Non-pigmented ciliary epithelial cell (primary cell): ENCODE measurements at regions not wholly inside any gene's neighbourhood (a gene's known extent, or its start where the extent isn't known, plus 50 kb on each side); places are given as distances from the start of the nearest gene placed in this dataset.
"Not testable (repeated sequence)": the region's sequence is repeated elsewhere in the genome, so short reads cannot be mapped to it uniquely, and the experiment has no call there.

Experiments
- DNase-seq: peaks from one replicate; pipeline ENCODE4 v3.0.0-alpha.2; 2010; ENCODE audit warnings: low read depth

DNA sequence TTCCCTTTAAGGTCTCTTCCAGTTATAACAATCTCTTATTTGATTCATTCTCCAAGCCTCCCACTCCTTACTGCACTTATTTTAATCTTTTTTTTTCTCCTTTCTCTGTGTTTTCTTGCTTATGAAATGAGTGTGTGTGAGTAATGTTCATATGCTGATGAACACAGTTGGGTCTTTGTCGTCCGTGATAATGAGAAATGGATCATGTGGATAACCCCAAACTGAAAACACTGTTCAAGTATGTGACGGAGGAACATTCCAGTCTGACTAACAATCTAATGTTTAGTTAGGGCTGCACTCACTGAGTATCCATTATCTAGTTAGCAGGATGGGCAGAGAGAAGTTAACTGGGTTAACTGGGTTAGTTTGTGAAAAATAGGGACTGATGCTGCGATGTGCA lies 253.1 kb upstream of the DUSP10 start:
- DNase-seq = peak; percentile 88

DNA sequence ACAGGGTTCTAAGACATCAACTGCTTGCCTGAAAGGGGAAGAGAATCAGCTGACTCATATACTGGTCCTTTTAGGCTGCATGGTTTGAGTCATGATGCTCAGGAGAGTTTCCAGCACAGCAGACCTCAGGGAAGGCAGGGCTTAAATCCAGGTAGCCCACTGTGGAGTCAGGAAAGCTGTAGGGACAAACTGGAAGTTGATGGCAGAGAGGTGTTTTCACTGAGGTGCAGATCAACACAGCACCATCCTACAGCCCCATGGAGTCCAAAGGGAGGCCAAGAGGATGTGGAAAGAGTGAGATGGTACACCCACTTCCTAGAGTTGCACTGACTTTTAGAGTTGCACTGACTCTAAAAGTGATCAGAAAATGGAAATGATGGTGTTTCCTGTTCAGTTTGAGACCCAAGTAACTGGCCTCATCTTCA lies 252.4 kb upstream of the DUSP10 start:
- DNase-seq = no peak

DNA sequence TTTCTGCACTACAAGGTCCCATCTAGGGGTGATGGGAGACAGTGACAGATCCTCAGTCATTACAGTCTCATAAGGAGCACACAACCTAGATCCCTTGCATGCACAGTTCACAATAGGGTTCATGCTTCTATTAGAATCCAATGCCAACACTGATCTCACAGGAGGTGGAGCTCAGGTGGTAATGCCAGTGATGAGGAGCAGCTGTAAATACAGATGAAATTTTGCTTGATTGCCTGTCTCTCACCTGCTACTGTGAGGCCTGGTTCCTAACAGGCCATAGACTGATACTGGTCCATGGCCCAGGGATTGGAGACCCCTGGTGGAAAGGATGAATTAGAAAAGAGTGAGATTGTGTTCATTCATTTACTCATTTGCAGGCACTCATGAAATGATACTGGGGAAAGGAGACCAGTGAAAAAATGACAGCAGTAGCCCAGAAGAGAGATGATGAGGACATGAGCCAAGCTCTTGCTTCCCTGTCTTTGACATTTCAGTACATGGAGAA lies 251.6 kb upstream of the DUSP10 start:
- no peak for DNase-seq

- DNase-seq = no peak
These were observed 250.5 kb upstream of the DUSP10 start for GRCh38 chr1:221992427-221992826.

DNA sequence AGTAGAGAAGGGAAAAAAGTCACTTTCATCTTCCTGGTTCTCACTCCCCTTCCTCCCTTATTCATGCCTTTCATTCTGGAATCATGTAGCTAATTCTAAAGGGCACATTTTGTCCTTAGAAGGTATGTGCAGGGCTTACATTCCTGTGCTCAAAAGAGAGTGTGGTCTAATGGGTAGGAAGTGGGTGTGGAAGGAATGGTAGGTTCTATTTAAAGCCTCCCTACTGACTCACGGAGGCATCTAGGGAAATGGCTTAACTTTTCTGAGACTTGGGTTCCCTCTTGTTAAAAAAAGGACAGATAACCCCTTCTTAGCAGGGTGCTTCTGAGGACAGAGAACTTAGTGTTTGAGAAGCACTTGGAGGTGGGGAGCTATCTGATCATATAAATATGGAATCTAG lies 249.3 kb upstream of the DUSP10 start:
- DNase-seq = peak; percentile 89

DNA sequence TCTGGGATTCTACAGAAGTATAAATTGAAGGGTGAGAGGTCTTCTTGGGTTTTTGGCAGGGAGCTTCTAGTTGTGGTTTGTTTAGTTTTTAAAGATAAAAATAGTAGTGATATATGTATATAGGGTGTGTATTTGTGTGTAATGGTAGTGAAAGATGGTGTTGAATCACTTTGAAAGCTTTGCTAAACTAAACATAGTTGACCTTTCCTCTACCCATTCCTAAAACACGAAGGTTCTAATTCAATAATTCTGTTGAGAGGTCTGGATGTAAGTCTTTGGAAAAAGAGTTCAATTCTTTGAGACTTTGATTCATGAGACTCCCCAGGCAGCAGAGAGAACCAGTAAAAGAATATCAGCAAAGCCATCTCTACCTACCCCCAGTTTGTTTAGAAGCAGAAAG lies 247.9 kb upstream of the DUSP10 start:
- DNase-seq = no peak

DNA sequence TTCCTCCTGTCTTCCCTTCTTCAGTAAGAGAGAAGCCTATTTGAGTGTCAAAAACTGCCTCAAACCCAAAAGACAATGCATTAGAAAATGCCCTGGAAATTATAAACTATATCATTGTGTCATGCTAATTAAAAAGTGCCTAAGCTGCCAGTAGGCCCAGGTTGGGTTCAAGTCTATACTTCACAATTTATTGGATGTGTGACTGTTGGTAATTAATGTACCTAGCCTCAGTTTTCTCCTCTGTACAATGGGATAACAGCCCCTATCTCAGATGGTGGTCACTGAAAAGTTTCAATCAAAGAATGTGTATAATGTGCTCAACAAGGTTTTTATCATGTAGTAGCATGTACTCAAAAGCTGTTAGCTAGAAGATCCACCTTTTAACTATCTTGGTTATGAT lies 246.9 kb upstream of the DUSP10 start:
- no peak for DNase-seq

DNA sequence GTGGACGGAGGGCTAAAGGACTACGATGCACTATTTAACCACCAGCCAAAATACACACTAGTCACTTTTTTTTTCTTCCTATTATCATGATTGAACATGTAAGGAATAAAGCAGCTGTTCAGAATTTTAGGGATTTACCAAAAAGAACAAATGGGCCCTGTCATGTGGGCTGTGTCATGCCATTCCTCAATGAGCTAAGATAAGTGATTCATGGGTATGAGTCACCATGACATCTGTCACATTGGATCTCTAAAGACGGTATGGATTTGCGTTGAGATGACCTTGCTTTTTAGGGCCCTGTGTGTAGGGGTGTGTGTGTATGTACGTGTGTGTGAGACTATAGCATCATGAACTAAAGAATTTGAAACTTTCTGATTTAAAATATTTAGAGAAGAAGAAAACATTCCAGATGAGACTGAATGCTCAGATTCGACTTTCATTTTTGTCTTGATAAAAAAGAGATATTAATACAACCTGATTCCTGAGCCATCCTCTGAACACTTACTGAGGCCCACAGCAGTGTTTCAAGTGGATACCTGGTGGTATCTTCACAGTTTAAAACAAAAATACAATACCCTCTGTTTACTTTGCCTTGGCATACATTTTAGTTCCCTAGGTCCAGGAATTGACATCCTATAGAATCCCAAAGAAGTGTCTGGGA lies 246.1 kb upstream of the DUSP10 start:
- DNase-seq = peak; percentile 90

GRCh38 chr1:221983444-221983843 lies 241.6 kb upstream of the DUSP10 start:
- DNase-seq = no peak

DNA sequence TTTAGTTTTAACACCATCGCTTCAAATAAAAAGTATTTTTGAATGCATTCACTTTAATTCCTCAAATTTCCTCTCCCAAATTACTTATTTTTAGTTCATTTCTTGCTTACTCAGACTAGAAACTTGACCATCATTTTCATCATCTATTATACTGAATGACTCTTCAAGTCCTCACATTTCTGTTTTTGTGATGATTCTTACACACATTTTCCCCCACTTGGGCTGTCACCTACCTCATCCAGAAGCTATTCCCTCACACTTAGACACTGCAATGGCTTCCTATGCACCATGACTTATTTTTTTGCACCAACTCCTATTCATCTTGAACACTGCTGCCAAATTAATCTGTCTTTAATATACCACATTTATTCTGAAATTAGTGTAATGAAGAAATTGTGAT lies 239.6 kb upstream of the DUSP10 start:
- DNase-seq = no peak

- DNase-seq = no peak
These were observed 237.6 kb upstream of the DUSP10 start for GRCh38 chr1:221979444-221980032.

- DNase-seq = not testable (repeated sequence)
These were observed 236.9 kb upstream of the DUSP10 start for GRCh38 chr1:221978631-221979334.

GRCh38 chr1:221973787-221974186 lies 231.9 kb upstream of the DUSP10 start:
- DNase-seq = not testable (repeated sequence)

DNA sequence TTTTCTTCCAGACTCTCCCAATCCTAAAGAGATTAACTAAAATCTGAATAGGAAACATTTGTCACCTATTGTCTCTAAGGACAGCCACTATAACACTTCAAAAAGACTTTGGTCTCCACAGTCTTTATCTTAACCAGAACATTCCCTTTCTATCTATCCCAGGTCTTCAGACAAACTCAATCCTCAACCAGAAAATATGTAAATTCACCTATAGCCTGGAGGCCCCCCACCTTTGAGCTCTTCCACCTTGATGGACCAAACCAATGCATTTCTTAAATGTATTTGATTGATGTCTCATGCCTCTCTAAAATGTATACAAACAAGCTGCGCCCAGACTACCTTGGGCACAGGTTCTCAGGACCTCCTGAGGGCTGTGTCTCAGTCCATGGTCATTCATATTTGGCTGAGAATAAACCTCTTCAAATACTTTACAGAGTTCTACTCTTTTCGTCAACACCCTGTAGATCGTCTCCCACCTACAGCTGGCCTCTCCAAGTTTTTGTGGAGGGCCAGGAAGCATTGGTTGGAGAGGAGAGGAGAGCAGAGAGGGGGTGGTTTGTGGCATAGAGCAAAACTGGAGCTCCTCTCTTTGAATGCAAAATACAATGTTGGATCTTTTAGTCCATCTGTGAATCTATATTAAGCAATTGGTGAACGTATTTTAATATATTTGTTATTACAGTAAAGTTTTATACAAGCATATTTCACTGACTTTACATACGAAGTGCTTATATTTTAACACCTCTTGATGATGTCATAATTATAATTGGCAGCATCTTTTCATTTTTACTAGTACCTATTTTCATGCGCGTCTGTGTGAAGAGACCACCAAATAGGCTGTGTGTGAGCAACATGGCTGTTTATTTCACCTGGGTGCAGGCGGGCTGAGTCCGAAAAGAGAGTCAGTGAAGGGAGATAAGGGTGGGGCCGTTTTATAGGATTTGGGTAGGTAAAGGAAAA lies 230.7 kb upstream of the DUSP10 start:
- no peak for DNase-seq

DNA sequence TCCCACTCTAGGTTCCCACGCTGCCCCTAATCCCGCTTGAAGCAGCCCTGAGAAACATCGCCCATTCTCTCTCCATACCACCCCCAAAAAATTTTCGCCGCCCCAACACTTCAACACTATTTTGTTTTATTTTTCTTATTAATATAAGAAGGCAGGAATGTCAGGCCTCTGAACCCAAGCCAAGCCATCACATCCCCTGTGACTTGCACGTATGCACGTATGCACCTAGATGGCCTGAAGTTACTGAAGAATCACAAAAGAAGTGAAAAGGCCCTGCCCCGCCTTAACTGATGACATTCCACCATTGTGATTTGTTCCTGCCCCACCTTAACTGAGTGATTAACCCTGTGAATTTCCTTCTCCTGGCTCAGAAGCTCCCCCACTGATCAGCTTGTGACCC lies 229.1 kb upstream of the DUSP10 start:
- DNase-seq = not testable (repeated sequence)

DNA sequence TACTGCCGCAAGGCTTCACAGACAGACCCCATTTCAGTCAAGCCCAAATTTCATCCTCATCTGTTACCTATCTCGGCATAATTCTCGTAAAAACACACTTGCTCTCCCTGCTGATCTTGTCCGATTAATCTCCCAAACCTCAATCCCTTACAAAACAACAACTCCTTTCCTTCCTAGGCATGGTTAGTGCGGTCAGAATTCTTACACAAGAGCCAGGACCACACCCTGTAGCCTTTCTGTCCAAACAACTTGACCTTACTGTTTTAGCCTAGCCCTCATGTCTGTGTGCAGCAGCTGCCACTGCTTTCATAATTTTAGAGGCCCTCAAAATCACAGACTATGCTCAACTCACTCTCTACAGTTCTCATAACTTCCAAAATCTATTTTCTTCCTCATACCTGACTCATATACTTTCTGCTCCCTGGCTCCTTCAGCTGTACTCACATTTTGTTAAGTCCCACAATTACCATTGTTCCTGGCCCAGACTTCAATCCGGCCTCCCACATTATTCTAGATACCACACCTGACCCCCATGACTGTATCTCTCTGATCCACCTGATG lies 227.5 kb upstream of the DUSP10 start:
- not testable (repeated sequence) for DNase-seq

- not testable (repeated sequence) for DNase-seq
These were observed 225.6 kb upstream of the DUSP10 start for GRCh38 chr1:221967538-221967937.

- not testable (repeated sequence) for DNase-seq
These were observed 225.0 kb upstream of the DUSP10 start for GRCh38 chr1:221966888-221967287.

DNA sequence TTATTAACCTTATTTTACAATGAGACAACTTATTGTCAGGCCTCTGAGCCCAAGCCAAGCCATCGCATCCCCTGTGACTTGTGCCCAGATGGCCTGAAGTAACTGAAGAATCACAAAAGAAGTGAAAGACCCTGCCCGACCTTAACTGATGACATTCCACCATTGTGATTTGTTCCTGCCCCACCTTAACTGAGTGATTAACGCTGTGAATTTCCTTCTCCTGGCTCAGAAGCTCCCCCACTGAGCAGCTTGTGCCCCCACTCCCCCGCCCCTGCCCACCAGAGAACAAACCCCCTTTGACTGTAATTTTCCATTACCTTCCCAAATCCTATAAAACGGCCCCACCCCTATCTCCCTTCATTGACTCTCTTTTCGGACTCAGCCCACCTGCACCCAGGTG lies 224.0 kb upstream of the DUSP10 start:
- not testable (repeated sequence) for DNase-seq

DNA sequence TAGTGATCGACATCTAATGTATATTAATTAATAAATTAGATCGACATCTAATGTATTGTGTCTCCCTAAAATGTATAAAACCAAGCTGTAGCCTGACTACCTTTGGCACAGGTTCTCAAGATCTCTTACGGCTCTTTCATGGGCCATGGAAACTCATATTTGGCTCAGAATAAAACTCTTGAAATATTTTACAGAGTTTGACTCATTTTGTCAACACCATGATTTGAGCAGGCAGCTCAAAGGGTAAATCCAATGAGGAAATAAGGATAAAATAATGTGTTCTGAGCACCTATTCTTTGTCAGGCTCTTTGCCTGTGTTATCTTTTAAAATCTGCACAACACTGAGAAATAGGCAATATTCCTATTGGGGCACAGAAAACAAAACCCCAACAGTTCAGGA lies 223.4 kb upstream of the DUSP10 start:
- DNase-seq = no peak

DNA sequence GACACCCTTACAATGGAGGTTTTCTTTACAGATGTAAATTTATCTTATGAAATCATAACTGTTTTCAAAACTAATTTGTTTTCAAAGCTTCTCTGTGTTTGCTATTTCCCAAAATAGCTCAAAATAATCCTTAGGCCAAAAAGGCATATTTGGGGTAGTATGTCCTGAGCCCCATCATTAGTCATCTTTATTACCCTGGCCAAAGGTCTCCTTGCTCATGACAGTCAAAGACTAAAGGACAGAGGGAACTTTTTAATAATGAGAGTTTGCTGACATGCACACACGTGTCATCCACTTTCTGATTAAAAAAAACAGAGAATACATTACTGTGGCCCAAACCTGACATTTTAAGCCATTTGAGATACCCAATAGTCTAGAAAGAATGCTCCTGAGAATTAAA lies 221.9 kb upstream of the DUSP10 start:
- no peak for DNase-seq

GRCh38 chr1:221962385-221962784 lies 220.5 kb upstream of the DUSP10 start:
- no peak for DNase-seq
